Small intestine (tissue), 7 donors: ENCODE measurements at regions not wholly inside any gene's neighbourhood (a gene's known extent, or its start where the extent isn't known, plus 50 kb on each side); places are given as distances from the start of the nearest gene placed in this dataset.

Experiments
- DNase-seq, 2 donors: peaks; one replicate each; pipeline versions ENCODE4 v3.0.0 to v3.0.0-alpha.2; 2013
- FAIRE-seq: peaks from 2 replicates; lab custom pipeline; 2012; peaks lifted over from hg19 to GRCh38; lab: Jason Lieb, UNC
- H3K27ac ChIP-seq, 3 donors: one replicate each; pipeline ENCODE4 v1.5.1; 2013; ENCODE audit warnings: low read length in 2 of 3, mild to moderate bottlenecking in 2 of 3, control low read depth in 1 of 3, inconsistent platforms in 1 of 3, low read depth in 1 of 3, moderate library complexity in 1 of 3
- H3K27me3 ChIP-seq, 3 donors: one replicate each; pipeline ENCODE4 v1.6.1; 2013; ENCODE audit warnings: low read length in 3 of 3, inconsistent platforms in 1 of 3; ENCODE audit not compliant: control insufficient read depth in 3 of 3, insufficient read depth in 3 of 3
- H3K36me3 ChIP-seq, 3 donors: one replicate each; pipeline ENCODE4 v1.6.1; 2013; ENCODE audit warnings: low read length in 3 of 3, inconsistent platforms in 1 of 3, low read depth in 1 of 3, mild to moderate bottlenecking in 1 of 3, moderate library complexity in 1 of 3; ENCODE audit not compliant: control insufficient read depth in 3 of 3, insufficient read depth in 2 of 3
- H3K4me1 ChIP-seq, 3 donors: one replicate each; pipeline ENCODE4 v1.6.1; 2013; ENCODE audit warnings: low read length in 2 of 3, inconsistent platforms in 1 of 3, low read depth in 1 of 3, mild to moderate bottlenecking in 1 of 3, moderate library complexity in 1 of 3; ENCODE audit not compliant: control insufficient read depth in 3 of 3, insufficient read depth in 2 of 3
- H3K4me3 ChIP-seq, 3 donors: one replicate each; pipeline ENCODE4 v1.5.1; 2013; ENCODE audit warnings: low read length in 3 of 3, control low read depth in 1 of 3, inconsistent platforms in 1 of 3, low read depth in 1 of 3, mild to moderate bottlenecking in 1 of 3, moderate library complexity in 1 of 3
- H3K9me3 ChIP-seq, 2 donors: one replicate each; pipeline ENCODE4 v1.6.1; 2013; ENCODE audit warnings: low read depth in 1 of 2, low read length in 1 of 2; ENCODE audit not compliant: control insufficient read depth in 2 of 2, insufficient read depth in 1 of 2
- WGBS, 3 donors: extraction: QIAGEN DNeasy Blood & Tissue Kit; methylation state at CpG; one replicate each; pipeline ENCODE4 v1.1.7; 2013; 5-methylcytosine and 5-hydroxymethylcytosine counted together
- donor health status: healthy with polysubstance abuse.
- donor health status: control.
- donor health status: control.
- donor health status: Bipolar disorder and iron deficiency.
- donor health status: healthy.

GRCh38 chr18:5600378-5601071 lies 56.7 kb upstream of the EPB41L3 start:
- FAIRE-seq: no peak

GRCh38 chr18:5596585-5596984 lies 52.8 kb upstream of the EPB41L3 start:
- Histone ChIP-seq H3K9me3 (peaks cover 0 to 16% of the 10 kb centered on the region in 2 donors), H3K27me3 (no peaks in the 10 kb centered on the region), H3K4me3 (no peak overlapping the region), H3K4me1 (peaks cover 0 to 7% (median 0%) of the 10 kb centered on the region in 3 donors), H3K27ac (no peak overlapping the region), H3K36me3 (peaks cover 0 to 2% (median 2%) of the 10 kb centered on the region in 3 donors)
- WGBS, 3 donors: 47 to 83% (median 66%) methylated on average over 2 of the region's 2 CpGs
- FAIRE-seq (no peak), DNase-seq (no peak)

More at GRCh38 chr18:5600378-5601071, 56.7 kb upstream of the EPB41L3 start:
- WGBS, 3 donors: 36 to 43% (median 40%) methylated on average over 4 of the region's 4 CpGs
- H3K36me3 ChIP-seq: no peaks in the 10 kb centered on the region
- no peaks in the 10 kb centered on the region for H3K27me3 ChIP-seq
- no peak overlapping the region for H3K4me3 ChIP-seq
- peaks cover 0 to 25% (median 0%) of the 10 kb centered on the region in 3 donors for H3K4me1 ChIP-seq
- H3K9me3 ChIP-seq: no peaks in the 10 kb centered on the region
- DNase-seq: peak; percentile 30 to 60
- peak overlapping the region in 2 of 3 donors; percentile 2 to 63 for H3K27ac ChIP-seq
